ENCODE measurements at regions not wholly inside any gene's neighbourhood (a gene's known extent, or its start where the extent isn't known, plus 50 kb on each side); places are given as distances from the start of the nearest gene placed in this dataset.

DNA sequence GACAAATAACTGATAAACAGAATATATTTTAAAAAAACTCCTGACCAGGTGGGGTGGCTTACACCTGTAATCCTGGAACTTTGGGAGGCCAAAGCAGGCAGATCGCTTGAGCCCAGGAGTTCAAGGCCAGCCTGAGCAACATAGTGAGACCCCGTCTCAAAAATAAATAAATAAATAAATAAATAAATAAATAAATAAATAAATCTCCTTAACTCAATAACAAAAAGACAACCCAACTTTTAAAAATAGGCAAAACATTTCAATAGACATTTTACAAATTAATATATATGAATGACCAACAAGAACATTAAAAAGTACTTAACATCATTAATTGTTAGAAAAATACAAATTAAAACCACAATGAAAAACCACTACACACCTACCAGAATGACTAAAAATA is 56.2 kb upstream of the CAPRIN2 start:
- Histone ChIP-seq H4K5ac (ENCODE audit: insufficient read length, low read depth, low read length) (no peak overlapping the region), H3K56ac (ENCODE audit: insufficient read length, low read depth, low read length) (no peak overlapping the region), H2AK5ac (ENCODE audit: insufficient read length, low read length) (no peak overlapping the region), H3K23me2 (ENCODE audit: insufficient read length, low read depth, low read length, poor library complexity, severe bottlenecking) (no peaks in the 10 kb centered on the region), H3K23ac (ENCODE audit: insufficient read length, low read depth, low read length) (no peak overlapping the region), H3T11ph (ENCODE audit: low read length) (no peak overlapping the region), H3K4me2 (ENCODE audit: insufficient read depth, insufficient read length, low read length) (no peak overlapping the region), H4K8ac (replicated peaks; ENCODE audit: insufficient read length, low read depth, low read length) (no peak overlapping the region), H2BK5ac (ENCODE audit: insufficient read length, low read length) (no peak overlapping the region), H3K18ac (ENCODE audit: insufficient read length, low read depth, low read length) (no peak overlapping the region), H3K27ac (ENCODE audit: insufficient read length, low read depth, low read length) (no peak overlapping the region), H3K9ac (ENCODE audit: extremely low read depth, insufficient read length, low read length) (no peak overlapping the region), H2BK15ac (ENCODE audit: low read depth, low read length) (no peak overlapping the region), H3K4ac (ENCODE audit: low read depth, low read length) (no peak overlapping the region), H2BK120ac (ENCODE audit: low read depth, low read length, poor library complexity, severe bottlenecking) (no peak overlapping the region), H2BK20ac (ENCODE audit: low read depth, low read length, poor library complexity, severe bottlenecking) (no peak overlapping the region), H3K14ac (ENCODE audit: insufficient read depth, low read length) (no peak overlapping the region), H3K9me3 (ENCODE audit: control insufficient read depth, low read depth, low read length) (no peaks in the 10 kb centered on the region), H2AFZ (ENCODE audit: low read length) (no peak overlapping the region), H3K4me1 (ENCODE audit: insufficient read depth, low read length) (no peaks in the 10 kb centered on the region), H2BK12ac (ENCODE audit: insufficient read length, low read depth, low read length) (no peak overlapping the region), H4K20me1 (ENCODE audit: control insufficient read depth, insufficient read depth, insufficient read length) (no peaks in the 10 kb centered on the region), H3K79me1 (ENCODE audit: insufficient read depth, low read depth, low read length, poor library complexity, severe bottlenecking) (no peaks in the 10 kb centered on the region), H3K27me3 (ENCODE audit: insufficient read depth, low read length) (no peaks in the 10 kb centered on the region), H4K91ac (ENCODE audit: insufficient read length, low read depth, low read length) (no peak overlapping the region), H3K79me2 (ENCODE audit: insufficient read depth, low read length) (no peaks in the 10 kb centered on the region)
- DNase-seq, result no peak
- H3K36me3 Mint-ChIP-seq (ENCODE audit: insufficient read depth in 1 of 3, low read depth in 3 of 3), result peaks cover 0 to 5% (median 0%) of the 10 kb centered on the region in 3 experiments; a peak in 3 of 7 replicates
- no peak overlapping the region for H3K27ac Mint-ChIP-seq
- TF ChIP-seq, protein P1, sequence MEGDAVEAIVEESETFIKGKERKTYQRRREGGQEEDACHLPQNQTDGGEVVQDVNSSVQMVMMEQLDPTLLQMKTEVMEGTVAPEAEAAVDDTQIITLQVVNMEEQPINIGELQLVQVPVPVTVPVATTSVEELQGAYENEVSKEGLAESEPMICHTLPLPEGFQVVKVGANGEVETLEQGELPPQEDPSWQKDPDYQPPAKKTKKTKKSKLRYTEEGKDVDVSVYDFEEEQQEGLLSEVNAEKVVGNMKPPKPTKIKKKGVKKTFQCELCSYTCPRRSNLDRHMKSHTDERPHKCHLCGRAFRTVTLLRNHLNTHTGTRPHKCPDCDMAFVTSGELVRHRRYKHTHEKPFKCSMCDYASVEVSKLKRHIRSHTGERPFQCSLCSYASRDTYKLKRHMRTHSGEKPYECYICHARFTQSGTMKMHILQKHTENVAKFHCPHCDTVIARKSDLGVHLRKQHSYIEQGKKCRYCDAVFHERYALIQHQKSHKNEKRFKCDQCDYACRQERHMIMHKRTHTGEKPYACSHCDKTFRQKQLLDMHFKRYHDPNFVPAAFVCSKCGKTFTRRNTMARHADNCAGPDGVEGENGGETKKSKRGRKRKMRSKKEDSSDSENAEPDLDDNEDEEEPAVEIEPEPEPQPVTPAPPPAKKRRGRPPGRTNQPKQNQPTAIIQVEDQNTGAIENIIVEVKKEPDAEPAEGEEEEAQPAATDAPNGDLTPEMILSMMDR (conservative IDR thresholded peaks at IDR 0.05), result no peak
- WGBS (ENCODE audit: extremely low coverage, insufficient read length, low lambda C conversion rate), result no CpG with 5 or more reads among the region's 2 CpGs
- no peak overlapping the region for H3K4me3 Mint-ChIP-seq
- peaks cover 3 to 6% of the 10 kb centered on the region in 2 experiments; a peak in 4 of 5 replicates for H3K9me3 Mint-ChIP-seq
- peaks cover 4 to 16% of the 10 kb centered on the region in 2 experiments; a peak in 3 of 4 replicates for H3K4me1 Mint-ChIP-seq
- H3K27me3 Mint-ChIP-seq (ENCODE audit: low read depth), result no peaks in the 10 kb centered on the region
